ENCODE measurements at regions not wholly inside any gene's neighbourhood (a gene's known extent, or its start where the extent isn't known, plus 50 kb on each side); places are given as distances from the start of the nearest gene placed in this dataset.

GRCh38 chr10:16117305-16117695 is 257.0 kb upstream of the MINDY3 start:
- no peak for TF ChIP-seq EZH2phosphoT487 (conservative IDR thresholded peaks at IDR 0.05; ENCODE audit: low read length)
- TF ChIP-seq CTCF (IDR thresholded peaks at IDR 0.05; ENCODE audit: insufficient read depth, low read length, poor library complexity, severe bottlenecking), result no peak

Measured in SU-DHL-6 (cell line).